Cardiac muscle cell (in vitro differentiated cells and primary cell): ENCODE measurements at regions not wholly inside any gene's neighbourhood (a gene's known extent, or its start where the extent isn't known, plus 50 kb on each side); places are given as distances from the start of the nearest gene placed in this dataset.

Source experiments
- DNase-seq, 2 donors: peaks; one replicate each; pipeline versions ENCODE4 v3.0.0 to v3.0.0-alpha.2; 2010 to 2017; ENCODE audit warnings: low read depth in 1 of 2, low spot score in 1 of 2
- H3K27ac ChIP-seq: fragments of 200-600 bp; sonication (generic); 2 replicates; pipeline ENCODE4 v1.5.1; 2016
- H3K27me3 ChIP-seq: fragments of 200-600 bp; sonication (generic); 2 replicates; pipeline ENCODE4 v1.6.0; 2016; ENCODE audit warnings: control low read depth
- H3K36me3 ChIP-seq: fragments of 200-600 bp; sonication (generic); 2 replicates; pipeline ENCODE4 v1.5.1; 2016; ENCODE audit warnings: control low read depth
- H3K4me1 ChIP-seq: fragments of 200-600 bp; sonication (generic); 2 replicates; pipeline ENCODE4 v1.8.1; 2017; ENCODE audit warnings: low read depth, mild to moderate bottlenecking, mixed run types
- H3K4me3 ChIP-seq: fragments of 200-600 bp; sonication (generic); 2 replicates; pipeline ENCODE4 v1.5.1; 2016; ENCODE audit warnings: mild to moderate bottlenecking
- H3K9me3 ChIP-seq: fragments of 200-600 bp; sonication (generic); 2 replicates; pipeline ENCODE4 v1.5.1; 2017; ENCODE audit warnings: low read depth, mild to moderate bottlenecking, control low read depth
- TF ChIP-seq, protein P1 (sequence below): IDR thresholded peaks from 2 replicates; pipeline ENCODE4 v1.5.1; 2012; ENCODE audit warnings: low read depth, mild to moderate bottlenecking, low read length

GRCh38 chr13:40213779-40214178, 452.7 kb downstream of the FOXO1 start:
- no peak for DNase-seq
- Histone ChIP-seq H3K27ac (no peak overlapping the region), H3K9me3 (no peaks in the 10 kb centered on the region), H3K27me3 (no peaks in the 10 kb centered on the region), H3K36me3 (no peaks in the 10 kb centered on the region), H3K4me3 (no peak overlapping the region), H3K4me1 (no peaks in the 10 kb centered on the region)
- TF ChIP-seq, protein P1, sequence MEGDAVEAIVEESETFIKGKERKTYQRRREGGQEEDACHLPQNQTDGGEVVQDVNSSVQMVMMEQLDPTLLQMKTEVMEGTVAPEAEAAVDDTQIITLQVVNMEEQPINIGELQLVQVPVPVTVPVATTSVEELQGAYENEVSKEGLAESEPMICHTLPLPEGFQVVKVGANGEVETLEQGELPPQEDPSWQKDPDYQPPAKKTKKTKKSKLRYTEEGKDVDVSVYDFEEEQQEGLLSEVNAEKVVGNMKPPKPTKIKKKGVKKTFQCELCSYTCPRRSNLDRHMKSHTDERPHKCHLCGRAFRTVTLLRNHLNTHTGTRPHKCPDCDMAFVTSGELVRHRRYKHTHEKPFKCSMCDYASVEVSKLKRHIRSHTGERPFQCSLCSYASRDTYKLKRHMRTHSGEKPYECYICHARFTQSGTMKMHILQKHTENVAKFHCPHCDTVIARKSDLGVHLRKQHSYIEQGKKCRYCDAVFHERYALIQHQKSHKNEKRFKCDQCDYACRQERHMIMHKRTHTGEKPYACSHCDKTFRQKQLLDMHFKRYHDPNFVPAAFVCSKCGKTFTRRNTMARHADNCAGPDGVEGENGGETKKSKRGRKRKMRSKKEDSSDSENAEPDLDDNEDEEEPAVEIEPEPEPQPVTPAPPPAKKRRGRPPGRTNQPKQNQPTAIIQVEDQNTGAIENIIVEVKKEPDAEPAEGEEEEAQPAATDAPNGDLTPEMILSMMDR, result no peak

DNA sequence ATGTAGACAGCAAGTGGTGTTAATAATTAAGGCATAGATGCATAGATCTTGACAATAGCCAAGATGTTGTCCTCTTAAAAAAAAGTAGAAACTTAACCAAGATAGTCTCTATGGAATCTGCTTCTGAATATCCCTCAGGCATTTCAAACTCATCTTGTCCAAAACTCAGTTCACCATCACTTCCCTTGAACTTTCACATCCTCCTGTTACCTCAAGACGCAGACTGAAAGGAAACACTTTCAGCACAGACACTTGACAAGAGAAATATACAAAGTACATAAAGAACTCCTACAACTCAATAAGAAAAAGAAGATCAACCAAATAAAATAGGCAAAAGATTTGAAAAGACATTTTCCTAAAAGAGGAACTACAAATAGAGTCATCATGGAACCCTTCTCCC, 451.1 kb downstream of the FOXO1 start:
- Histone ChIP-seq H3K36me3 (no peaks in the 10 kb centered on the region), H3K4me1 (no peaks in the 10 kb centered on the region), H3K27me3 (no peaks in the 10 kb centered on the region), H3K27ac (no peak overlapping the region), H3K9me3 (no peaks in the 10 kb centered on the region), H3K4me3 (no peak overlapping the region)
- TF ChIP-seq, protein P1, result no peak
- no peak for DNase-seq

GRCh38 chr13:40215747-40216146, 450.7 kb downstream of the FOXO1 start:
- Histone ChIP-seq H3K4me1 (no peaks in the 10 kb centered on the region), H3K9me3 (no peaks in the 10 kb centered on the region), H3K27me3 (no peaks in the 10 kb centered on the region), H3K36me3 (no peaks in the 10 kb centered on the region), H3K27ac (no peak overlapping the region), H3K4me3 (no peak overlapping the region)
- DNase-seq, result no peak
- TF ChIP-seq, protein P1, result no peak

GRCh38 chr13:40217675-40218074, 448.8 kb downstream of the FOXO1 start:
- Histone ChIP-seq H3K27me3 (no peaks in the 10 kb centered on the region), H3K4me1 (no peaks in the 10 kb centered on the region), H3K36me3 (no peaks in the 10 kb centered on the region), H3K4me3 (no peak overlapping the region), H3K27ac (no peak overlapping the region), H3K9me3 (no peaks in the 10 kb centered on the region)
- DNase-seq, result no peak
- TF ChIP-seq, protein P1, result no peak

- H3K27ac ChIP-seq, result no peak overlapping the region
- peak in 1 of 2 donors; percentile 80 for DNase-seq
- no peaks in the 10 kb centered on the region for H3K27me3 ChIP-seq
- no peak overlapping the region for H3K4me3 ChIP-seq
- TF ChIP-seq, protein P1, result no peak
- H3K9me3 ChIP-seq, result no peaks in the 10 kb centered on the region
- H3K36me3 ChIP-seq, result no peaks in the 10 kb centered on the region
- H3K4me1 ChIP-seq, result no peaks in the 10 kb centered on the region
These were observed 446.0 kb downstream of the FOXO1 start for GRCh38 chr13:40220299-40220935.

DNA sequence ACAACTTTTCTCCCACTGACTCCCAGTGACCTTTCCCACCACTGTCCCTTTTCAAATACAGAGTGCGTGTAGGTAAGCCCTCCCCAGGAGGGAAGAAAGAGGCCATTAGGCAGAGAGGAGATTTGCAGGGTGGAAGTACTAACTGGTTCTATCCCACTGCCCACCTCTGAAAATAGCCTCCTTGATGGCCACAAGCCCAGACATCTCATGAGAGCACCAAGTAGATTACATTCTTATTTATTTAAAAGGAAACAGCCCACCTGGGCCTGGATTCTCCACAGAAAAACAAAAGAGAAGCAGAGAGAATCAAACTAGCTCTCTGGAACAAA, 445.3 kb downstream of the FOXO1 start:
- Histone ChIP-seq H3K4me1 (no peaks in the 10 kb centered on the region), H3K27me3 (no peaks in the 10 kb centered on the region), H3K36me3 (no peaks in the 10 kb centered on the region), H3K4me3 (no peak overlapping the region), H3K9me3 (no peaks in the 10 kb centered on the region), H3K27ac (no peak overlapping the region)
- DNase-seq, result no peak
- TF ChIP-seq, protein P1, result no peak
